ENCODE measurements at regions not wholly inside any gene's neighbourhood (a gene's known extent, or its start where the extent isn't known, plus 50 kb on each side); places are given as distances from the start of the nearest gene placed in this dataset.
"Not testable (repeated sequence)": the region's sequence is repeated elsewhere in the genome, so short reads cannot be mapped to it uniquely, and the experiment has no call there.

- DNase-seq: no peak
Observed at GRCh38 chr4:100340512-100341485, 150.5 kb upstream of the DDIT4L start.

- DNase-seq: no peak
Observed at GRCh38 chr4:100339870-100340269, 149.6 kb upstream of the DDIT4L start.

- DNase-seq: not testable (repeated sequence)
Observed at GRCh38 chr4:100333491-100333890, 143.2 kb upstream of the DDIT4L start.

DNA sequence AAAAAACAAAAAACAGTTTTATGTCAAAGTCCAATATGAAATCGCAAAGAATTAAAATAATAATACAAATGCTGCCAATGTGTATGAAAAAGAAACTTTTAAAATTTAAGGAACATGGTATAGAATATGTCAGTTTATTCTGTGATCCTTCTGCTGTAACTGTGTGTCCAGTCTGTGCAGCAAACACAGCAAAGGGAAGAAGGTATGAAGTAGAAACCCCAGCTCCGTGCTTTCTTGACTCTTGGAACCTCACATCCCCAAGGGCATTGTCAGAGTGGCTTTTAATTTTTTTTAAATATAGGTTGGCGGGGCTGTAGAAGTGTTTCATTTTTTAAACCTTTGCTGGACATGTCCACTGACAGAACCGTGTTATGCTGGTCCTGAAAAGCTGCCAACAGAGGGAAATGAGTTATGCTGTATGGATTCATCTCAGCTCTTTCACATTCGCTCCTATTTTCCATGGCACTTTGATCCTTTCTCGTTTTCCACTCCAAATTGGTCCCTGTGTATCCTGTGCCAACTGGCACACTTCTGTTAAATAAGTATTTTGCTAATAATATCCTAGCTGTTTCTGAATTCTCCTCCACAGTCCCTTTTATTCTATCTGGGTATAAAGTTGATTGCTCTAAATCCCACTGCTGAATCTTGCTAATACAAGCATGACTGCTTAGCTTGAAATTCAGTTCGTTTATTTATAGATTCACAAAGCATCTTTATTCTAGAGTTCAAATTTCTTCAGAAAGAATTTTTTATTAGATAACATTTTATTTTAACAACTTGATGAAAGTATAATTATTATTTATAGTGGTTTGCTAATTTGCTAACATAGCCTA is 127.0 kb upstream of the DDIT4L start:
- DNase-seq: no peak

- no peak for DNase-seq
Observed at GRCh38 chr4:100314057-100314456, 123.8 kb upstream of the DDIT4L start.

DNA sequence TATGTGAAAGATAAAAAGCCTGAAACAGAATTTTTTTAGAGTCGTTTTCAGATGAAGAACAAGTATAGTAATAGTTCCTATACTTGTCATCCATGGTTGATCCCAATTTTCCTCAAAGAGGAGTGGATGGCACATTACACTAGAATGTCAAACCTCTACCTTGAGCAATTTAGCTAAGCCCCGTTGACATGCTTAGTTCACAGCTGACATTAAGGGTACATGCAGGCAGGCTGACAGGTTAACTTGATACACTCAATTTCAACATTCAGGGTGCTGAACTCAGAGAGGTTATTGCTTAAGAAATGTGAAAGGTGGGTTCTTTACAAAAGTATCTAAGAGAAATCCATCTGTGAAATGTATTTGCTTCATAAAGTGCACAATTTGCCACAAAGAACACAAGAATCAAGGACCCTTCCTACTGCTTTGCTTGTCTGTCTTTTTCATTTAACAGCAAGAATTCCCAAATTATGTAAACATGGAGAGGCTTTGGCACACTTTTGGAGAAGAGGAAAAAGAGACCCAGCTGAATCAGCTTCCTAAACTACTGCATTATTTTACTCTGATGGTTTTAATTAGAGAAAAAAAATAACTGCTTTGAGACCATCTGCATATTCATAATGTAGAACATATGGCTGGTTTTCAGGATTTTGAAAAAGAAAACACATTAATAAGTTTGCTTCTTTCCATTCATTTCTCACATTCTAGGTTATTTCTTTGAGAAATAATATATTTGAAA is 122.5 kb upstream of the DDIT4L start:
- no peak for DNase-seq

GRCh38 chr4:100311181-100311580 is 120.9 kb upstream of the DDIT4L start:
- DNase-seq: no peak

- no peak for DNase-seq
Observed at GRCh38 chr4:100306018-100306417, 115.8 kb upstream of the DDIT4L start.

DNA sequence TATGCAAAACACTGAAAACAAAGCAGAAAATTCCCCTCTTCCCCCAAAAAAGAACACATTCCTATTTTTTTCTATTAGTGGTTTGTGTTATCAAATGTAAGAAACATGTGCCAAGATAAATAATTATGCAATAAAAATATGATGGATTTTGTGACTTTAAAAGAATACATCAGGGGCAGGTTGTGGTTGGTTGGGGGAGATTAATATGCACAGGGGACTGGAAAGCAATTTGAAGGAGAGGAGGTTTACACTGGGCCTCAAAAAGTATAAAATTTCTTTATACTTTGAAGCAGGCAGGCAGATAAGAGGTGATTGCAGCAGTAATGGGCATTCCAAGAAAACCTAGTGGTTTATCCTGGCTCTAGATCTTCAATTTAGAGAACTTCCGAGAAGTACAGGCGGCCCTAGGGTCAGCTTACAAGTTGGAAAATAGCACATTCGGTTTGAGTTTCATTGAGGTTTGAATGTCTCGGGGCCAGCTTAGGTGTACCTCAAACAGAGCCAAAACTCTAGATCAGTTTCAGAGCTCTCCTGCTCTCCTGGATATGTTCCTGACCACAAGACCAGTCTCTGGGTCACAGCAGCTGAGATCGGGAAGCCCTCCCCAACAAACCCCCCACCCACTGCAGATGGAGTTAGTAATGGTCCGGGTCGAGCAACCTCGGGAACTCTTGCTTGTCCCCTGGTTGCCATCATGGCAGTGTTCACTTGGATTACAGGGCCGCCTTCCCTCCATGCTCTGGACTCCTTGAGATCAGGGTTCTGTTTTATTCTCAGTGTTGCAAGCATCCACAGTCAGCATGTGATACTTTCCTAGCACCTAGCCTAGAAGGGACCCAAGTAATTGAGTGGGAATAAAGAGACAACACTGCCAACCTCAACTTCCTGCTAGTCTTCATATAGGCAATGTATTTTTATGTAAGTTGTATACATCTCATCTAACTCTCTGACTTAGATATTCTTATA is 112.1 kb upstream of the DDIT4L start:
- DNase-seq: no peak

DNA sequence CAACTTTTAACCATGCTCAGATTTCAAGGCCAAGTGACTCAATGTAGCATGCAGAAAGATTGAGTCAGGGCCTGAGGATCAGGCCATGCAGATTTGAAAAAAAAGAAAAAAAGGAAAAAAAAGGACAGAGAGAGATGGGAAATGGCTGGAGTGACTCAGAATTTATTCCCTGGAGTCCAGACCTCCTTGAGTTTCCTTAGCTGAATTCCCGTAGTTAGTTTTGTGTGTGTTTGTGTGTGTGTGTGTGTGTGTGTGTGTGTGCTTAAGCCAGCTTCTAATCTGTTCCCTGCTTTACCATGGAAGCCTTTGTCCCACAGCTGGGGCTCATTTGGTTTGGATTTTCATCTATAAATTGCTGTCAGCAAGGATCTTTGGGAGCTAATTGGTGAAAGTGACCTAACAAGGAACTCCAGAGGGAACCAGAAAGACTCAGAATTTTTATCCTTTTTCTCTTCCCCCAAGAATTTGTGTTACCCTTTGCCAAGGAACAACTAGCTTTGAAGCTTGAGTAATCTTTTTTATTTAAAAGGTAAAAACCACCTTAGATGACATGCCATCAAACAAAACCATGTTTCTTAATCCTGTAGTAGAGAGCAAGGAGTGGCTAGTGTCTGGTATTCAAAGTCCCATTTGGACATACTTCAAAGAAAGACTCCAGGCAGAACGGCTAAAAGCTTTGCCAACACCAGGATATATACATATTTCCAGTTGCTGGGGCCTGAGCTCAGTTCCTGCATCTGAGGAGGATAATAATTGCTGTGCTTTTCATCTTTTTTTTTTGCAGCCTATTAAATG is 109.0 kb upstream of the DDIT4L start:
- no peak for DNase-seq

- no peak for DNase-seq
Observed at GRCh38 chr4:100295792-100296191, 105.5 kb upstream of the DDIT4L start.

- no peak for DNase-seq
Observed at GRCh38 chr4:100294356-100294755, 104.1 kb upstream of the DDIT4L start.

GRCh38 chr4:100290585-100290984 is 100.3 kb upstream of the DDIT4L start:
- DNase-seq: no peak

- DNase-seq: no peak
Observed at GRCh38 chr4:100289946-100290345, 99.7 kb upstream of the DDIT4L start.

- DNase-seq: no peak
Observed at GRCh38 chr4:100289530-100289888, 99.2 kb upstream of the DDIT4L start.

DNA sequence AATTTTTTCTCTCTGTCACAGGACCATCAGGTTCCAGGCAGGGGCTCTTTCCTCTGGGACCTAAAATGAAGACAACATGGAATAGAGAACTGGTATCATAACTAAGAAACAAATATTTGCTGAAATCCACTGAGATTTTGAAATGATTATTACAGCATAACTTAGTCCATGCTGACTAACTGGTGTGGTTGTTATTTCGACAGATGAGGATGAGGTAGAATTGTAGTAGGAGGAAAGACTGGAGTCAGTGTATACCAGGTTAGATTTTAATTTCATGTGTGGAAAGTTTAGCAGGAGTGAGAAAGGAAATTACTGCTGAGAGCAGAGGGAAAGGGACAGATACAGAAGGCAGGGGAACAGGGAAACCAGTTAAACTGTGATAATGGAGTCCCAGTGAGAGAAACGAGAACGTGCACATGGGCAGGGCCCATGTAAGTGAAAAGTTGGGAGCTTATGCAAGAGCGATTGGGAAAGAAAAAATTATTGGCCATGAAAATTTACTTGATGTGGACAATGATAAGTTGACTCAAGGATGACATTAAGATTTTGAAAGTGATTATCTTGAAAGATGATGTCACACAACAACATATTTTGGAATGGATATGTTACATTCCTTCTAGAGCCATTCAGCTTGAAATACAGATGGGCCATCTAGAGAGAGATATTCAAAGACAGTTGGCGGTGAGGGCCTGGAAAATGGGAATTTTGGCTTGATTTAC is 98.7 kb upstream of the DDIT4L start:
- DNase-seq: no peak

DNA sequence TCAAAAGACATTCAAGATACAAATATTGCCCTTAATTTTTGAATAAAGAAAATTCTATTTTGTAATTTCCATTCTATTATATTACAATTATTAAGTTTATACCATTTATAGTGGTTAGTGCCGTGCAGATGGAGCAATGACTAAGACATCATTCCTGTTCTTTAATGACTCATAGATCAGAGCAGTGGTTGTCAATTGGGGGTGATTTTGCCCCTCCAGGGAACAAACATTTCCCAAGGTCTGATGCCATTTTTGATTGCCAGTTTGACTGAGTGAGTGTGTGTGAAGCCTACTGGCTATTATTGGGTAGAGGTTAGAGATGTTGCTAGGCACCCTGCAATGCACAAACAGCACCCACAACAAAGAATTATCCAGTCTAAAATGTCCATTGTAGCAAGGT is 97.9 kb upstream of the DDIT4L start:
- no peak for DNase-seq

- no peak for DNase-seq
Observed at GRCh38 chr4:100287534-100287933, 97.3 kb upstream of the DDIT4L start.

DNA sequence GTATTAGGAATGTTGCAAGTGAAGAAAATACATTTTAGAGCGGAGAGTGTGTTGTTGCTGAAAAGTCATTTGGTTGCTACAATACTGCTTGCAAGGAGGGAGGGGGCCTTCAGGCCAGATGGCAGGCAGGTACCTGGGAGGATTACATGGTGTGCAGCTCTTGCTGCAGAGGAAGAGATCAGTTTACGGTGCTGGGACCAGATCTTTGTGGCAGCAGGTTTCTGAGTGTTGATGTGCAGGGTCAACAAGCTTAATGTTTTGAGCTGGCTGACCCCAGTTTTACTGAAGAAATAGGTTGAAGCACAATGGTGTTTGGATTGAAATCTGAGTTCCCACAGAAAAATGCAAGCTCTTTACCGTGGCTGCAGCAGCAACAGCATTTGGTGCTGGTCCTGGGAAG is 96.4 kb upstream of the DDIT4L start:
- no peak for DNase-seq

DNA sequence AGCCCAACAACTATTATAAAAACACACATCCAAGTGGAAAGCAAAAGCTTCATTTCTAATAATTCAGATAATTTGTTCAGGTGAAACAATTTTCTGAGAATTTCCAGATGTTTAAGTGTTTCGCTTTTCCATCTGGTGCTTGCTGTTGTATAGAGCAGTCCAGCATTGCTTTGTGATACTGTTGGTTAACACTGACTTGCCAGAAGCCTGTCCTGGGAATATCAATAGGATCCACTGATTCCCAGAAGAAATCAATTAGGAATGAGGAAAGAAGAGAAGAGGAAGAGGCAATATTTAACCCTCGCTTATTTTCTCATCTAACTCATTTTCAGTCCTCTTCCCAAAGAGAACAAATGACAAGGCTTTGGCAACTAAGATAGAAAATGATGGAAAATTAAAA is 94.9 kb upstream of the DDIT4L start:
- DNase-seq: no peak

Data from CD4-positive, alpha-beta T cell treated with Interferon gamma for 1 hour (primary cell).